ENCODE measurements at regions not wholly inside any gene's neighbourhood (a gene's known extent, or its start where the extent isn't known, plus 50 kb on each side); places are given as distances from the start of the nearest gene placed in this dataset.
"Not testable (repeated sequence)": the region's sequence is repeated elsewhere in the genome, so short reads cannot be mapped to it uniquely, and the experiment has no call there.

DNA sequence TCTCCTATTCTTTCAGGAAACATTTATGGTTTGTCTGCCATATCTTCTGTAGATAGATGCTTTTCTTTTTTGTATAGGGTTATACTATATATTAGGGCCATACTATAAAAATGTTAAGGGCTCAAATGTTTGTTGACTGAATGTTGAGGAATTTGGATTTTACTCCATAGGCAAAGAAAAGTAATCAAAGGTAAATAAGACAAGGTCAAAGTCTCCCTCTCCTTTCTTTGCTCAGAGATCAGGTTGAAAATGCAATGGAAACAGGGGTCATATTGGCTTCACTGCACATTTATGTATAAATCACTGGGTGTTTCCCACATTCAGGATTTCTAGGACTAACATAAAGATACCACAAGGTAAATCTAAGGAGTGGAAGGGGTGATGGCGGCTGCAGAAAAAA, 291.4 kb upstream of the FZD8 start:
- no peak for DNase-seq (ENCODE audit: low spot score)

DNA sequence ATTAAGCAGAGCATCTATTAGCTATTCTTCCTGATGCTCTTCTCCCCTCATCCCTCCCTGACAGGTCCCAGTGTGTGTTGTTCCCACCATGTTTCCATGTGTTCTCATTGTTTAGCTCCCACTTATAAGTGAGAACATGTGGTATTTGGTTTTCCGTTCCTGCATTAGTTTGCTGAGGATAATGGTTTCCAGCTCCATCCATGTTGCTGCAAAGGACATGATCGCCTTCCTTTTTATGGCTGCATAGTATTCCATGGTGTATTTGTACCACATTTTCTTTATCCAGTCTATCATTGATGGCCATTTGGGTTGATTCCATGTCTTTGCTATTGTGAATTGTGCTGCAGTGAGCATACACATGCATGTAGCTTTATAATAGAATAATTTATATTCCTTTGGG, 287.9 kb upstream of the FZD8 start:
- DNase-seq (ENCODE audit: low spot score): not testable (repeated sequence)

DNA sequence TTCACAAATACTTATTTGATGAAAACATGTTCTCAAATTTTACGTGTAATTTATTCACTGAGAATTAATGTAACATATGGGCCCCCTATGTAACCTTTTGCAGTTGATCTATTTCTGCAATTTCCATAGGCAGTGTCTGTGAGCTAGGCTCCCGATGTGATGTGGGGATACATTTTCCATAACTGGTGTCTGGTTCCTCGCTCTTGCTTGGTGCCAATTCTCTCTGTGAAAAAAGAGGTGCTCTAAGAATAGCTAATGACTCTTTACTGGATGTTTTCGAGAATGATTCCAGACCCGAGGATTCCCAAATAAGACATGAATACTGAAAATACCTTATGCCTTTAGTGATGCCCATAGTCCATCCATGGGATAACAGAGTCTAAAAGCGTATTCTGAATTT, 286.7 kb upstream of the FZD8 start:
- no peak for DNase-seq (ENCODE audit: low spot score)

DNA sequence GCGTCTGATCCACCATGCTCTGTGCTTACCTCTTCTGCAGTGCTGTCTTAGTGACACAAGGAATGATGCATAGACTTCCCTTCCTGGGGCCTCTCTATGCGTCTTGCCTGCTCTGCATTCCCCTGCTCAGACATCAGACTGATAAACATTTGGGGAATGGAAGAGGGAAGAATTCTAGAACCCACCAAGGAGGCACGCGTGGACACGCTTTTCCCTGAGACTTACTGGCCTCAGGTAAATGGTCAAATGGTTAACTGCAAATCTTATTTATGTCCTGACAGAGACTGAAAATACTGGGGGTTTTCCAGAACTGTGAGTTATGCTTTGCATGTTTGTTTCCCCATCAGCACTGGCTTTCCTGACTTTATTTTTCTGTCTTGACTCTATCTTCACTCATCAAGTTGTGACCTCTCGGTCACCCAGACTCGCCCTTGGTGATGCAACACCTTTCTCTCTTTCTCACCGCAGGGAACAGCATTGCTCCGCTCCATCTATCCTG, 285.9 kb upstream of the FZD8 start:
- no peak for DNase-seq (ENCODE audit: low spot score)

DNA sequence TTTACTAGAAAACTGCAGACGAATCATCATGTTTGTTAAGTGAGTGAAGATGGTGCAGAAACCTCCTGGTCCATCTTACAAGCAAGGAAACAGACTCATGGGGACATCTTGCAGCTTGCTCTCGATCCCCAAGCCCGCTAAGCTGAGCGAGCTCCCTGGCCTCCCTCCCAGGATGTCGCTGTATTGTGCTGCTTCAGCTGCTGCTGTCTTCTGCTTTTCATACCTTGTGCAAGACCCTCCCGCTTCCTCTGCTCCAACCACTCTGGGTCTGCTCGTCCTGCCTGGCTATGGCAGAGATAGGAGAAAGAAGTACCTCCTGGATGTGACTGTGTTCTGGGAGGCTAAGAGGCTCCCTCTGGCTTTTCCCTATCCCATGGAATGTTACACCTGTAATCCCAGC, 285.2 kb upstream of the FZD8 start:
- no peak for DNase-seq (ENCODE audit: low spot score)

DNA sequence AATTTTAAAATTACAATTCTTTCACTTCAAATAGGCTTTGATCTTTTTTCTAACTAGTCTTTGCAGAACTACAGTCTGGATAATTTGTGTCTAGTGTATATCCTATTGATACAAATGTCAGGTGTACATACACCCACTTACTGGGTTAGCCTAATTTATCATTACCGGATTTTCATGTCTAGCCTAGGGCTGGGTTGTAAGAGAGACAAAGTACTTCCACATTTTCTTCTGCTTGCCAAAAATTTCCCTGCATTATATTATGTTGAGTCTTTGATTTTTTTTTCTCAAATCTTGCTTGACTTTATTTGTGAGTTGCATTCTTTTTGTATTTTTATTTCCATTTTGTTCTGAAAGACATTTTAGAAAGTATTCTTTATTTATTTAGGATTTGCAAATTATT, 284.8 kb upstream of the FZD8 start:
- DNase-seq (ENCODE audit: low spot score): no peak

DNA sequence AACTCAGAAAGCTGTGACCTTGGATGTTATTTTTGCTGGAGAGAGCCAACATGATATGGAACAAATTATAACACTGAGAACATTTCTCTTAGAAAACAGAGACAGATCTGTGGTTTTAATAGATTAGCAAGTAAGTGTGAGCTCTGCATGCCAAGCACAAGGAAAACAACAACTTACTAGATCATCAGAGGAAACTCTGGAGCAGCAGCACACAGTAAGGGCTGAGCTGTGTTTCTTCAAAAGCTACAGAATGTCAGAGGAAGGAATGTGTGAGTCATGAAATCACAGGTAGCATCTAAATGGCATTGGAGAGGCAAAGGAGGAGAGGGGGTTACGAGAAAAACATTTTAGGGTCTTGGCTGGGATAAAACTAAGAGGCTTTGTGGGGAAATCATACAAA, 283.4 kb upstream of the FZD8 start:
- DNase-seq (ENCODE audit: low spot score): no peak

DNA sequence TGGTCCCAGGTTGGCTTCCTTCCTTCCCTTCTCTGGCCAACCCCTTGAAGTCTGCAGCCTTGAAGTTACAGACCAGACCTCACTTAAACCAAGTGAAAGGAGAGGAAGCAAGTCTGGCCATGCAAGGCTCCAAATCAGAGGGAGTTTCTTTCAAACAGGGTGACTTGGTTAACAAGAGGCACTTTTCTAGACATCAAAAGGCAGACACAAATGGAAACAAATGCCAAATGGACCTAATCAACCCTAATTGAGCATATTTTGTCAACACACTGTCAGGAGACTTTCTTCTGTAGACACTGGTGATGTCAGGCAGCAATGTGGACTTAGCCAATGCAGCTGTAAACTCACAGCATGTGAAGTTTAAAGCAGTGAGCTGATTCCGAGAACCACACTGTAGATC, 282.7 kb upstream of the FZD8 start:
- DNase-seq (ENCODE audit: low spot score): no peak

DNA sequence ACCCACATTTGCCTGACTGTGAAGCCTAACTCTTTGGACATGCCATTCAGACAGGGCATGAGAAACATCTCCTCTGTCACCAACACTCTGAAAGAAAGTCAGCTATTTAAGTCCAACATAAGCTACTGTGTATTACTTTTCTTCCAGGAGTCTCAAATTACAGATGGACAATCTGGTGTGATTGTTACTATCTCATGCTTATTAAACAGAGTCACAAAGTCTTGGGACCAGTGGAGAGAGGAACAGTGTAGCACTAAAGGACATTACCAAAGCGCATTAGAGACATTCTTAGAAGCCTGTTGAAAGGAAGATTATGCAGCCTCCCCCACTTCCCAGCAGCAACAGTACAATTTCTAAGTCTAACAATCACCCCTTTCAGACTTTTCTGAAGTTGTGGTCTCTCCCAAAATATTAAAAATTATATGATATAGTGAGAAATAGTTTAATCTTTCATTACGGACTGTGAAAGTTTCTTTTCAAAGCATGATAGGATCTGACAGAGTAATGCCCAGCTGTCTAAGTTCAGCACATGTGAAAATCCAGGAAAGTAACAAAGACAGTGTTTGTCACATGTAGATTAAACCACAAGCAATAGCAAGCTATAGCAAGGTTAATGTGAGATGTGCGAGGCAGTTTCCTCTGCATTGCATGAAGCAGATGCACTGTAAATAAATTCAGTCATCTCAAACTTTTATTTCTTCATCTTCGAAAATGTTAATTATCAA, 280.9 kb upstream of the FZD8 start:
- no peak for DNase-seq (ENCODE audit: low spot score)

DNA sequence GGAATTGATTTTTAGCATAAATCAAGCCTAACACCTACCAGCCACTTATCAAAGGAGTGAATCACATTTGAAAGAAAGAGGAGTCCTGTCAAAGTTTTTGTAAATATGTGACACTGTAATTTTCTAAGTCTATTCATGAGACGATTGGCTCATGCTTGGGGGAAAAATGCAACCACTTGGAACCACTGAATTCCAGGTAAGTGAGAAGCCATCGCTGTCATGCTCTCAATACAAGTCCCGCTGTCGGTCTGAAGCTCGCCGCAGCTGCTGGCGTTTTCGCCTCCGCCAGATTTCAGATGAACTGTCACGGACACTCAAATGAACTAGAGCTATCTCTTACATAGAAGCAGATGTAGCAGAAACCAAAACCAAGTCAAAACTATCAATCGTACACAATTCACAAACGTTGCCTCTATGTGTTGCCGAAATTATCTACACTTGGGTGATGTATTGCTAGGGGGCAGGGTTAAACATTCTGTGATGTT, 279.8 kb upstream of the FZD8 start:
- DNase-seq (ENCODE audit: low spot score): no peak

DNA sequence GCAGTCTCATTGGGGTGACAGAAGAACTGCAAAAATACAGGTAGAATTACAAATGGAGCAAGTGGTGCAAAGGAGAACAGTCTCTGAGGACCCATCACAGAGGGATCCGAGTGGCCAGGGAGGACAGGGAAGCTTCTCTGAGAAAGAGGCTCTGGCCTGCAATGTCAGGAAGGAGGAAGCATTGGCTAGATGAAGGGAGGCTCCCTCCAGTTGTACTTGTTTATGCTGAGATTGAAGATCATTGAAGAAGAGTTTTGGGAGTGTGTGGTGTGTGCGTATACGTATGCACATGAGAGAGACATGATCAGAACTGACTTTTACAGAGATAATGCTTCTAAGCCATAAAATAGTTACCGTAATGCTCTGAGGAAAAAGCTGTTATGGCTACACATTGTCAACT, 274.7 kb upstream of the FZD8 start:
- no peak for DNase-seq (ENCODE audit: low spot score)

DNA sequence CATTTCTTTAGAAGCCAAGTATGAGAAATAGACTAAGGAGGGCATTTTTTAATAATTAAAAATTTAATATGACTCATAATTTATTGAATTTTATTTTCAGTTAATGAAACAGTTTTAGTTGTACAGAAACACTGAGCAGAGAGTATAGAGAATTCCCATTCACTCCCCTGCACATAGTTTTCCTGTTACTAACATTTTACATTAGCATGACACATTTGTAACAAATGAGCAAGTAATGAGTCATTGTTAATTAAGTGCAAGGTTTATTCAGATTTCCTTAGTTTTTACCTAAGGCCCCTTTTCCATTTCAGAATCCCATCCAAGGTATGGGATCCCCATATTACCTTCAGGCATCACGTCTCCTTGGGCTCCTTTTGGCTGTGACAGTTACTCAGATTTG, 271.5 kb upstream of the FZD8 start:
- no peak for DNase-seq (ENCODE audit: low spot score)

DNA sequence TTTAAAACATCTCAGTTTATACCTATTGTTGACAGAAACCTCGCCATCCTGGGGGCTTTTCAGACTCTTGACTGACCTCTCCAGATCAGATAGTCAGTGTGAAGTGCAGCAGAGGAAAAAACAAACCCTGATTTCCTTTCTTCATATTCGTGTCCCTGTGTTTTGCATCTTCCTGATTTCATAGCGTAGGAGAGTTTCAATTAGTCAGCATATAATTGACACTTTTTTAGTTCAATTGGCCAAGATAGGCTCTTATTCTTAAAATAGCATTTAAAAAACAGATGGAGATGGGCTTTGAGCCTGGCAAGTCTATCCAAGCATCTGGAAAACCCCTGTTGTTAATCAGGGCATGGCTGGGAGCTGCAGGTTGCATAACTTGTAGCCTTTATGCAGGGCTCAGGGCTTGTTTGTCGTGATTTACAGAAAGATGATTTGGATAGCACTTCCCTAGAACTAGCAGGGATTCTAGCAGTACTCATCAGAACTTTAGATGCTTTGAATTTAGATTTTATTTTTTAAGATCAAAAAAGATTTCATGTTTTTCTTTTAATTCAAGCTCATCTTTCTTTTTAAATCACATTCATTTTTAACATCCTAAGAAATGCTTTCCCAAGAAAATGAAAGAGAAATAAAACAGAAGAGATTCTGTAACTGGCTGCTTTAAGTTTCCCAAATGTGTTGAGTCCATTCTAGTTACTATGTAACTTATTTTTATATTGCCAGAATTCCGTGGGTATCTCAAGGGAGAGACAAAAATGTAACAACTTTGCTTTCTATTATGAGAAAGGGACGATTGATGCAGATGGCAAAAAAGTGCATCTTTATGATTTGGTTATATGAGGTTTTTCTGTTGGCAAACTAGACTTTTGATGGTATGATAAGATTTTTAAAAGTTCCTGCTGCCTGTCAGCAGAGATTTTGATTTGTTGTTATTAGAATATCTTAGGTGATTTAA, 270.8 kb upstream of the FZD8 start:
- no peak for DNase-seq (ENCODE audit: low spot score)

DNA sequence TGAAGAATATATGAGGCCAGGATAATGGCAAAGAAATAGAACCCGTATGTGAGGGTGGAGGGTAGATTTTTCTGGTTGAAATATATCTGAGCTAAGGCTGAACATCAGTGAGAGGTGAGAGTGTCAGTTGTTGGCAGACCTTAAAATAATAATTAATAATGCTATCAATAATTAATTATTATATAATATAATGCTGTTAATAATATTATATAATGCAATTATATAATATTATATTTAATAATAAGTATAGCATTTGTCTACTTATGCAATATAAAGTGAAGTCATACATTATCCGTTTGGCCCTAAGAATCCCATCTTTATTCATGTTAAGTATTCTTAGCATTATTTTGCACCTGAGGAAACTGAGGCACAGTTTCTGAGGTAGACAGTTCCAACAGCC, 269.9 kb upstream of the FZD8 start:
- DNase-seq (ENCODE audit: low spot score): no peak

DNA sequence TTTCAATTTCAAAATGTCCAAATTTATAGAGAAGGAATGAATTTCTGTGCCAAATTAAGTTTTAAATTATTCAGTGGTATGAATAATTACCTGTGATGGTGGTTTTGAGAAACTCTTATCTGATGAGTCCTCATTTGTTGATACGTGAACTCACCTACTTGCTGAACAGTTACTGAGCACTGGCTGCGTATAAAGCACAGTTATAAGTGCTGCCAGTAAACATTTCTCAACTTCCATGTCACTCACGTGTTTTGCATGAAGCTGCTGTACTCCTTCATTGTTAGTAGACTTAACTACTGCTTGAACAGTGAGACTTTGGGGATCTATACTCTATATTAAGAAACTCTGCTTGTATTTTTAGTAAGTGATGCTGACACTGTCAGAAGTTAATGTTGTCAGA, 269.1 kb upstream of the FZD8 start:
- DNase-seq (ENCODE audit: low spot score): no peak

DNA sequence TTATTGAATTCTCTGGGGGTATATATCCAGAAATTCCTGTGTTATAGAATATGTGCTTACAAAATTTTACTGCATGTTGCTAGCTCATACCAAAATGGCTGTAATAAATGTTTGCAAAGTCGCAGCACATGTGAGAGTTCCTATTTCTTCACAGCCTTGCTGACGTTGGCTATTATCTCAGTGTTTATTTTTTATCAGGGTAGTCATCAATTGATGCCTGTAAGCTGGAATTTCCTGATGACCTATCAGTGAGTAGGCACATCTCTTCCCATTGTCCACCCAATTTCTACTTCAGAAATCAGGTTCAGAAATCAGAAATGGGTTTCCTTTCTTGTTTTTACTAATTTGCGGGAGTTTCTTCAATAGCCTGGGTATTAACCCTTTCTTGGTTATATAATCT, 268.1 kb upstream of the FZD8 start:
- no peak for DNase-seq (ENCODE audit: low spot score)

DNA sequence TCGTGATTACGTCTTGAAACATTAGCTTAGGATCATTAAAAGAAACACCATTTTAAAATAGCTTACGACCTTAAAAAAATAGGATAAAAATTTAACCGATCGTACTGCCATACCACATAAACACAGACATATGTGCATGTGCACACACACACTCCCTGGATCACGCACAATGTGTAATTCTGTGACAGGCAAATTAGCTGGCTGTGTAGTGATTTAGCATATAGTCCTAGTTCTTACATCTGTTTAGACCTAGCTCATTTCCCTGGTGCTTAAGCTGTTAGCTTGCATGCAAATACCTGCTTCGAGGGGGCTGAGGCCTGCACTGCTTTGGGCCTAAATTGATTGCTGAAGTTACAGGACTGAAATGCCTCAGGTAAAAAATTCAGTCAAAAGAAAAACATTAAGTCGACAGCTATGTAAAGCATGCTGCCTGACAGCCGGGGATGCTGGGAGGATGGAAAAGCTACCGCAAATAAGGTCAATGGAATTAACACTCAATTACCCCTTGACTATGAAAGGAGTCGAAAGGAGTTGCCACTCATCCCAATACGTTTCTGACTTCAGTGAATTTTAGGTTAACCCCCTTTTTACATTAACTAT, 267.1 kb upstream of the FZD8 start:
- DNase-seq (ENCODE audit: low spot score): no peak

DNA sequence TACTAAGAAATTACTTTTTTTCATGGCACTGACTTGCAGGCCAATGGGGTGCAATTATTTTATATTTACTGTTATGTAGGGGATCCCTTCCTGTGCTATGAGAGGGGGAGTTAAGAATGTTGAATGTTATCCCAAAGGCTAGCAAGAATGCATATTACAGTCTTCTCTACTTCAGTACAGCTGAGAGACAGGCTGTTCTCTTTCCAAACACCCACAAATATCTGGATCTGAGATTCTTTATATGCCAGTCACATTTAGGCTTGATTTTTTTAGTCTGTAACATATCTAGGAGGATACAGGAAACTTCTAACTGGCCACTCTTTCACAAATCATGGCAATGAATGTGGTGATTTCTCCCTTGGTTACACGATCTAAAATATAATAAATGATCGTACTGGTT, 266.4 kb upstream of the FZD8 start:
- no peak for DNase-seq (ENCODE audit: low spot score)

DNA sequence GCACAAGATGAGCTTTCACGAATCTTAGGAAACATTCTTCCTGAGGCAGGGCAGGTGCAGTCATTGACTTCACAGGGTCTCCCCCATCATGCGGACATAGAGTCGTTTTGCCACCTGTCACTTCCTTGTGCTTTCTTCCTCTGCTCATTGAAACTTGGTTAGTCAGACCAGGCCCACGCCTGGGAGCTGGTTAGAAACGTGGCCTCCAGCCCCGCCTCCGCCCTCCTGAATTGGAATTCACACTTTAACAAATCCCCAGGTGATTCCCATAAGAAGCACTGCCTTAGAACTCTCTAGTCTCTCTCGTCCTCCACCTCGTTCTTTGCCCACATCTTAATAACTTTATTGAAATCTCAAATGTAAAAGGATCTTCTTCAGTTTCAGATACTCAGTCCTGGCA, 265.5 kb upstream of the FZD8 start:
- no peak for DNase-seq (ENCODE audit: low spot score)

DNA sequence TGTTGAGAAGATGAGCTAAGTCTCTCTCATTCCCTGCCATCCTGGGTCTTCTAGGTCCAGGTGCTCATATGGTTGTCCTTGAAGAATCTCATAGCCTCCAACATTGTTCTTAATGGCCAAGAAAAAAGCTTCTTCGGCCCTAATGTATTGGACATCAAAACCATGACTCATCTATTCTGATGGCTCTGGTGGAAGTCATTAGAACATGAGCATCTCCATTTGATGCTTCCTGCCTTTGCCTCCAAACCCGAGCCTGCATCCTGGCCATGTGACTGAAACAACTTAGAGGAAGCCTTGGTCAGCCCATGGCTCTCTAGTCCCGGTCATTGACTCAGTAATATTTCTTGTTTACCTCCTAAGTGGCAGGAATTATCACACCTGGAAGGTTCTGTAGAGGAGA, 264.1 kb upstream of the FZD8 start:
- no peak for DNase-seq (ENCODE audit: low spot score)

DNA sequence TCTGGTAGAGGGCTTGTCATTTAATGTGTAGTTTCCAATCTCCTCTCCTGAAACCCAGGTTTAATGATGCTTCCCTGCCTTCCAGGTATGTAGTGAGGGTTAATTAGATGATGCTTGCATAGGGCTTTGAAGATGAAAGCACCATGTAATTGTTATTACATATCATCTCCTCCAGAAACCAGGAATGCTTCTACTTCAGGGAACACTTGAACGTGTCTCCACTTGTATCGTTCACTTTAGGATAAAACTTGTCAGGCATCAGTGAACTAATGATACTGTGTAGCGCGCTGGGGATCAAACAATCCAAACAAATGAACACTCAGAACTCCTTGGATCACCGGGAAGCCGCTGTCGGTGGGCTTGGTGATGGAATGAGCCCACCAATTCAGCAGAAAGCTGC, 260.9 kb upstream of the FZD8 start:
- no peak for DNase-seq (ENCODE audit: low spot score)

DNA sequence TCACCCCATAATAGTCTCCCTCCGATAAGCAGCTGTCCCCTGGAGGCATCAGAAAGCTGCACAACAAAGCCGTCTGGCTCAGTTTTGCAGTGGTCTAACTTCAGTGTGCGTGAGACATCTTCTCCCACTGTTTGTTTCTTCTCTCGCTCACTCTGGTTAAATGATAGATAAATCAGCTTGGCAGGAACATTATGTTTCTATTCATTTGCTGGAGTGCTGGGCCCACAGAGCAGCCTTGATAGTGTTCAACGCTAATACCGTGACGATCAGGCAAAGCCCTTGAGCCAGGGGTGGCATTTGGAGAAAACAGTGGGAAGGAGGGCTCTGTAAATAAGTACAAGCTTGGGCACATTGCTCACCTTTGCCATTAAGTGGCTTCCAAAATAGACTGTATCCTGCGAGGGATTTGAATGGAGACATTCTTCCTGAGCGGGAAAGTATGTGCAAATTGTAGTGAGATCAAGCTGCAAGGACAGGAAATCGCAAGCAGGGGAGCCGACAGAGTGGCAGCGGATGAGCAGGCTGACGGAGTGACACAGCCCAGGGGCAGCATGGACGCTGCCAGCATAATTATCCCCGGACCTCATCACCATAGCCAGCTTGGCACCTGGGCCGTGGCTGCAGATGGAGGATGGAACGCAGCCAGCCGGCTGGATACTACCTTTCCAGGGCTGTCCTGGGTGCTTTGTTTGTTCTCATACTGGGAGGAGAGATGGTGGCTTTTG, 256.8 kb upstream of the FZD8 start:
- peak; percentile 10 for DNase-seq (ENCODE audit: low spot score)

Measured in cerebellar cortex (tissue), 1 donor.